ENCODE measurements at regions not wholly inside any gene's neighbourhood (a gene's known extent, or its start where the extent isn't known, plus 50 kb on each side); places are given as distances from the start of the nearest gene placed in this dataset.

DNA sequence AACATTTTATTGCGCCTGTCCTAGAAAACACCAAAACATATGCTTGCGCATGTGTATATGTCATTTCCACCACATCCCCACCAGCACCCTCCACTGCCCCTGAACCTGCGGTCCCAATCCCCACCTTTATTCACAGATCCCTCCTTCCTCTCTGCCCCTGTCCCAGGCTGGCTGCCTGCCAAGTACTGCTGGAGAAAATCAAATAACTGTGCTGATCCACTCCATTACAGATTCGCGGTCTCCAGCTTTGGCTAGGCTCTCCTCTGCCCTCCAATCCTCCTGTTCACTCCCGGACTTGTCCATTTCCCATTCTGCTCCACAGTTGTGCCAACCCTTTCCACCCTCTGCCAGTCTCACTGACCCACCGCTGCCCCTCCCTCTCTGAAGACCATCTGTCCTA is 59.3 kb upstream of the GJB5 start:
- DNase-seq (ENCODE audit: low read depth), result no peak
- H3K4me3 ChIP-seq (ENCODE audit: low read length), result no peak overlapping the region
- no peak for TF ChIP-seq CTCF (conservative IDR thresholded peaks at IDR 0.05; ENCODE audit: low read depth, low read length)

GRCh38 chr1:34696230-34696629 is 58.6 kb upstream of the GJB5 start:
- no peak for DNase-seq (ENCODE audit: low read depth)
- no peak for TF ChIP-seq CTCF (conservative IDR thresholded peaks at IDR 0.05; ENCODE audit: low read depth, low read length)
- no peak overlapping the region for H3K4me3 ChIP-seq (ENCODE audit: low read length)

DNA sequence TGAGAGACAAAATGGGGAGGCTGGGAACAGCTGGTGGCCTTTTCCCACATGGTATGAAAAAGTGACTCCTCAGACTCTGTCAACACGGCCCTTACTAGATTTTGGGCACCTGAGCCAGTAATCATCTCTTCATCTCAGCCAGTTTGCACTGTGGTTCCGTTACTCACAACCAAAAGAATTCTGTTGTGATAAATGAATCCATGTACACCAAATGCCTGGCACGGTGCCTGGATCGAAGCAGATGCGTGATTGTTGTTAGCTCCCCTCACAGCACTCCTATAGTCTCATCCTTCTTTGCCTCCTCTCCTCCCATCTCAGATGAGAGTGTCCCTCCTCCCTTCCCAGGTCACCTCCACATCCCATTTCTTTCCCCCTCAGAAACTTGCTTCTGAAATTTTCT is 57.9 kb upstream of the GJB5 start:
- H3K4me3 ChIP-seq (ENCODE audit: low read length), result no peak overlapping the region
- no peak for TF ChIP-seq CTCF (conservative IDR thresholded peaks at IDR 0.05; ENCODE audit: low read depth, low read length)
- DNase-seq (ENCODE audit: low read depth), result no peak

DNA sequence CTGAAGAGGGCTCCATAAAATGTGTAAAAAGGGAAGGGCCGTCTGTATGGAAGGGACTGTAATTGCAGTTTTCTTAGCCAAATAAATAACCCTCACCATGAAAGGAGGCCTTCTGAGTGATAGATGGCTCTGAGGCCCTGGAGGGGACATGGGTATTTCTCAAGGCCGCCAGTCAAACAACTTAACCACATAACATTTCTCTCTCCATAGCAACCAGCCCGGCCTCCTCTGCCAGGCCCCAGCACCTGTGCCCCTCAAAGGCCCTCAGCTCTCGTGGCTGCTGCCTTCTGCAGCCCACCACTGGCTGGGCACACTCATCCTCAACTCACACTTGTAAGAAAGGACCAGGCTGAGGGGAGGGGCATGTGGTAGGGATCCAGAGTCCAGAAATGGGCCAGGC is 57.0 kb upstream of the GJB5 start:
- no peak for TF ChIP-seq CTCF (conservative IDR thresholded peaks at IDR 0.05; ENCODE audit: low read depth, low read length)
- H3K4me3 ChIP-seq (ENCODE audit: low read length), result no peak overlapping the region
- DNase-seq (ENCODE audit: low read depth), result no peak

- DNase-seq (ENCODE audit: low read depth), result no peak
- TF ChIP-seq CTCF (conservative IDR thresholded peaks at IDR 0.05; ENCODE audit: low read depth, low read length), result no peak
- H3K4me3 ChIP-seq (ENCODE audit: low read length), result no peak overlapping the region
These were observed 53.4 kb upstream of the GJB5 start for GRCh38 chr1:34701326-34702060.
